Endothelial cell of umbilical vein (primary cell): ENCODE measurements at regions not wholly inside any gene's neighbourhood (a gene's known extent, or its start where the extent isn't known, plus 50 kb on each side); places are given as distances from the start of the nearest gene placed in this dataset.

ENCODE experiments used
- POLR2A ChIP-seq: IDR thresholded peaks from 2 replicates; pipeline ENCODE4 v1.6.1; 2012; ENCODE audit warnings: low read depth, mild to moderate bottlenecking, control low read depth, low read length
- TF ChIP-seq, protein P1 (sequence below), 2 donors: IDR thresholded peaks; 1 replicate in 1 of 2; 2 replicates in 1 of 2; pipeline ENCODE4 v1.5.1; 2011; ENCODE audit warnings: low read length in 2 of 2, mild to moderate bottlenecking in 2 of 2, moderate library complexity in 2 of 2, control low read depth in 1 of 2, inconsistent platforms in 1 of 2, low read depth in 1 of 2; ENCODE audit not compliant: insufficient read depth in 1 of 2; ENCODE audit errors: extremely low read depth in 1 of 2

DNA sequence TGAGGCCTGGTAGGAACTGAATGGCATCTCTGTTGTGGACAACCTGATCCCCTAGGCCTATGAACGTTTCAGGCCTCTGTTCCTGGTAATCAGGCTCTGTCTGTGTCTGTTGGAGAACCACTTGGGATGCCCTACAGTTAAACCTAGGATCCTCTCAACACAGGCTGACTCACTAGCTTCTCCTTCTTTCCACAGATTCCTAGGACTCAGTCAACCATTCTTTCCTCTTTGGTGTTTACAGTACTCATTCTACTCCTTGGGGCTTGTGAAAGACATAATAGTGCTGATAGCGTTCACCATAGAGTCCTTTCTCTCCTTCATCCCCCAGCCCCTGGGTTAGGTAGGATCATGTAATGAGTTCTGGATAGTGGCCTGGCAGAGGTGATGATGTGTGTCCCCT is 544.3 kb downstream of the METTL4 start:
- TF ChIP-seq, protein P1, sequence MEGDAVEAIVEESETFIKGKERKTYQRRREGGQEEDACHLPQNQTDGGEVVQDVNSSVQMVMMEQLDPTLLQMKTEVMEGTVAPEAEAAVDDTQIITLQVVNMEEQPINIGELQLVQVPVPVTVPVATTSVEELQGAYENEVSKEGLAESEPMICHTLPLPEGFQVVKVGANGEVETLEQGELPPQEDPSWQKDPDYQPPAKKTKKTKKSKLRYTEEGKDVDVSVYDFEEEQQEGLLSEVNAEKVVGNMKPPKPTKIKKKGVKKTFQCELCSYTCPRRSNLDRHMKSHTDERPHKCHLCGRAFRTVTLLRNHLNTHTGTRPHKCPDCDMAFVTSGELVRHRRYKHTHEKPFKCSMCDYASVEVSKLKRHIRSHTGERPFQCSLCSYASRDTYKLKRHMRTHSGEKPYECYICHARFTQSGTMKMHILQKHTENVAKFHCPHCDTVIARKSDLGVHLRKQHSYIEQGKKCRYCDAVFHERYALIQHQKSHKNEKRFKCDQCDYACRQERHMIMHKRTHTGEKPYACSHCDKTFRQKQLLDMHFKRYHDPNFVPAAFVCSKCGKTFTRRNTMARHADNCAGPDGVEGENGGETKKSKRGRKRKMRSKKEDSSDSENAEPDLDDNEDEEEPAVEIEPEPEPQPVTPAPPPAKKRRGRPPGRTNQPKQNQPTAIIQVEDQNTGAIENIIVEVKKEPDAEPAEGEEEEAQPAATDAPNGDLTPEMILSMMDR (IDR thresholded peaks at IDR 0.05; ENCODE audit: extremely low read depth in 1 of 2, insufficient read depth in 1 of 2, low read depth in 1 of 2, low read length in 2 of 2), result no peak
- no peak for TF ChIP-seq POLR2A
